ENCODE measurements at regions not wholly inside any gene's neighbourhood (a gene's known extent, or its start where the extent isn't known, plus 50 kb on each side); places are given as distances from the start of the nearest gene placed in this dataset.

- no peak for TF ChIP-seq POLR2A (IDR thresholded peaks at IDR 0.05; ENCODE audit: low read length)
- TF ChIP-seq GATA1 (IDR thresholded peaks at IDR 0.05; ENCODE audit: low read depth, low read length): no peak
Observed at GRCh38 chr3:159210336-159210735, 408.5 kb downstream of the MFSD1 start.

Measured in erythroblast (primary cell).